BJ (cell line): ENCODE measurements at regions not wholly inside any gene's neighbourhood (a gene's known extent, or its start where the extent isn't known, plus 50 kb on each side); places are given as distances from the start of the nearest gene placed in this dataset.

Experiments used
- CTCF ChIA-PET: fragments of 350-600 bp; formaldehyde crosslinking; extraction: SDS; loops from one replicate; lab custom pipeline; 2021; ENCODE audit warnings: antibody characterized with exemption, inconsistent platforms; lab: Yijun Ruan, JAX
- POLR2A ChIA-PET: fragments of 300-600 bp; sonication (Branson Sonifier 250); formaldehyde crosslinking; extraction: SDS; loops from one replicate; lab custom pipeline; 2021; ENCODE audit warnings: antibody characterized with exemption; lab: Charles Lee
- DNase-seq: peaks from one replicate; pipeline ENCODE4 v3.0.0-alpha.2; 2011; ENCODE audit warnings: low read depth
- H3K27me3 ChIP-seq: 2 replicates; pipeline ENCODE4 v1.6.0; 2011; ENCODE audit warnings: low read length; ENCODE audit not compliant: control insufficient read depth, insufficient read depth
- H3K36me3 ChIP-seq: 2 replicates; pipeline ENCODE4 v1.5.1; 2011; ENCODE audit warnings: low read length; ENCODE audit not compliant: control insufficient read depth, insufficient read depth
- H3K4me3 ChIP-seq: 2 replicates; pipeline ENCODE4 v1.5.1; 2011; ENCODE audit warnings: low read depth, mild to moderate bottlenecking, control low read depth, low read length
- CTCF ChIP-seq: IDR thresholded peaks from 2 replicates; pipeline ENCODE4 v1.5.1; 2011; ENCODE audit warnings: low read depth, mild to moderate bottlenecking, control low read depth, inconsistent platforms, low read length, moderate library complexity; ENCODE audit not compliant: insufficient read depth

GRCh38 chr1:59237900-59238299 is 59.0 kb upstream of the FGGY start:
- H3K36me3 ChIP-seq = no peaks in the 10 kb centered on the region
- no peak overlapping the region for H3K4me3 ChIP-seq
- no peak for TF ChIP-seq CTCF
- no peaks in the 10 kb centered on the region for H3K27me3 ChIP-seq
- CTCF ChIA-PET = interaction anchor here (0.6 kb wide), 2 partner anchors 137 to 217 kb away, joined by 3 read pairs; no protein-coding TSS in a partner anchor
- POLR2A ChIA-PET = no interaction called here
- no peak for DNase-seq

- no peak for TF ChIP-seq CTCF
- ChIA-PET POLR2A (no interaction called here), CTCF (no interaction called here)
- H3K4me3 ChIP-seq = no peak overlapping the region
- DNase-seq = no peak
- no peaks in the 10 kb centered on the region for H3K36me3 ChIP-seq
- H3K27me3 ChIP-seq = no peaks in the 10 kb centered on the region
Measured at GRCh38 chr1:59238333-59238934, 58.5 kb upstream of the FGGY start.

GRCh38 chr1:59238993-59239392 is 57.9 kb upstream of the FGGY start:
- TF ChIP-seq CTCF = no peak
- H3K27me3 ChIP-seq = no peaks in the 10 kb centered on the region
- H3K36me3 ChIP-seq = no peaks in the 10 kb centered on the region
- POLR2A ChIA-PET = no interaction called here
- CTCF ChIA-PET = no interaction called here
- no peak overlapping the region for H3K4me3 ChIP-seq
- no peak for DNase-seq

- Histone ChIP-seq H3K27me3 (no peaks in the 10 kb centered on the region), H3K4me3 (no peak overlapping the region), H3K36me3 (no peaks in the 10 kb centered on the region)
- DNase-seq = no peak
- POLR2A ChIA-PET = no interaction called here
- CTCF ChIA-PET = no interaction called here
- no peak for TF ChIP-seq CTCF
Measured at GRCh38 chr1:59241909-59242308, 55.0 kb upstream of the FGGY start.

GRCh38 chr1:59242370-59242769 is 54.5 kb upstream of the FGGY start:
- Histone ChIP-seq H3K36me3 (no peaks in the 10 kb centered on the region), H3K4me3 (no peak overlapping the region), H3K27me3 (no peaks in the 10 kb centered on the region)
- POLR2A ChIA-PET = no interaction called here
- CTCF ChIA-PET = interaction anchor here (1.0 kb wide), 1 partner anchor 19 kb away, joined by 3 read pairs; no protein-coding TSS in a partner anchor
- no peak for TF ChIP-seq CTCF
- no peak for DNase-seq
